Spleen (tissue), 11 donors: ENCODE measurements at regions not wholly inside any gene's neighbourhood (a gene's known extent, or its start where the extent isn't known, plus 50 kb on each side); places are given as distances from the start of the nearest gene placed in this dataset.

ENCODE experiments used
- DNase-seq: peaks from one replicate; pipeline ENCODE4 v3.0.0-alpha.2; 2020
- H3K27ac ChIP-seq, 8 donors: fragments of 200-600 bp; sonication (generic) in 7 of 8; 1 replicate in 4 of 8; 2 replicates in 4 of 8; pipeline versions ENCODE4 v1.5.0 to v1.8.0; 2016 to 2021; ENCODE audit warnings: inconsistent platforms in 4 of 8, mild to moderate bottlenecking in 4 of 8, moderate library complexity in 1 of 8
- H3K27me3 ChIP-seq, 7 donors: fragments of 200-600 bp; sonication (generic) in 6 of 7; replicated peaks in 1 of 7; 1 replicate in 4 of 7; 2 replicates in 3 of 7; pipeline versions ENCODE4 v1.5.0 to v1.8.0; 2016 to 2021; ENCODE audit warnings: inconsistent platforms in 3 of 7, mild to moderate bottlenecking in 1 of 7
- H3K36me3 ChIP-seq, 6 donors: fragments of 200-600 bp; sonication (generic) in 5 of 6; 1 replicate in 4 of 6; 2 replicates in 2 of 6; pipeline versions ENCODE4 v1.5.0 to v1.8.0; 2016 to 2021; ENCODE audit warnings: inconsistent platforms in 2 of 6
- H3K4me1 ChIP-seq, 6 donors: fragments of 200-600 bp; sonication (generic) in 5 of 6; 1 replicate in 3 of 6; 2 replicates in 3 of 6; pipeline versions ENCODE4 v1.5.0 to v1.8.0; 2016 to 2021; ENCODE audit warnings: inconsistent platforms in 3 of 6
- H3K4me3 ChIP-seq, 8 donors: fragments of 200-600 bp; sonication (generic) in 7 of 8; 1 replicate in 4 of 8; 2 replicates in 4 of 8; pipeline versions ENCODE4 v1.5.0 to v1.8.0; 2016 to 2021; ENCODE audit warnings: inconsistent platforms in 4 of 8, mild to moderate bottlenecking in 4 of 8, moderate library complexity in 2 of 8
- H3K9me3 ChIP-seq, 8 donors: fragments of 200-600 bp; sonication (generic) in 7 of 8; 1 replicate in 4 of 8; 2 replicates in 4 of 8; pipeline versions ENCODE4 v1.5.0 to v1.8.0; 2016 to 2021; ENCODE audit warnings: inconsistent platforms in 4 of 8
- POLR2A ChIP-seq, 3 donors: fragments of 450-650 bp; IDR thresholded peaks; one replicate each; pipeline ENCODE4 v1.5.1; 2017; ENCODE audit warnings: antibody characterized with exemption in 3 of 3, mild to moderate bottlenecking in 1 of 3
- POLR2AphosphoS5 ChIP-seq, 3 donors: sonication (generic); formaldehyde crosslinking; IDR thresholded peaks; one replicate each; pipeline ENCODE4 v1.5.1; 2017; ENCODE audit warnings: antibody characterized with exemption in 3 of 3
- WGBS, 5 donors: extraction: QIAGEN DNeasy Blood & Tissue Kit in 3 of 5; methylation state at CpG; one replicate each; pipeline versions ENCODE4 v1.1.5 to v1.1.7; 2013 to 2018; 5-methylcytosine and 5-hydroxymethylcytosine counted together
- intact Hi-C: fragments of 100-400 bp; cut with DNase I; formaldehyde crosslinking; loops from one replicate; pipeline ENCODE4 v1.15.0; 2023; ENCODE audit warnings: low total_unique reads
- TF ChIP-seq, protein P1 (sequence below), 11 experiments: fragments of 200-600 bp in 7 of 11; fragments of 450-650 bp in 4 of 11; sonication (generic) in 4 of 11; IDR thresholded peaks in 8 of 11; conservative IDR thresholded peaks in 3 of 11; 1 replicate in 7 of 11; 2 replicates in 4 of 11; pipeline versions ENCODE4 v1.4.0 to v1.8.0; 2016 to 2021; ENCODE audit warnings: antibody characterized with exemption in 11 of 11, inconsistent platforms in 4 of 11, mild to moderate bottlenecking in 1 of 11
- donor health status: healthy with polysubstance abuse.
- donor health status: DM: no; HTN: no; CAD: no; lungs with moderate emphysema.
- donor health status: DM: no; HTN: no; CAD: no.
- donor health status: Bipolar disorder and iron deficiency.
- donor health status: healthy.
- donor health status: DM: no; HTN: no; CAD: no.
- donor health status: DM: yes; HTN: yes; CAD: no.

DNA sequence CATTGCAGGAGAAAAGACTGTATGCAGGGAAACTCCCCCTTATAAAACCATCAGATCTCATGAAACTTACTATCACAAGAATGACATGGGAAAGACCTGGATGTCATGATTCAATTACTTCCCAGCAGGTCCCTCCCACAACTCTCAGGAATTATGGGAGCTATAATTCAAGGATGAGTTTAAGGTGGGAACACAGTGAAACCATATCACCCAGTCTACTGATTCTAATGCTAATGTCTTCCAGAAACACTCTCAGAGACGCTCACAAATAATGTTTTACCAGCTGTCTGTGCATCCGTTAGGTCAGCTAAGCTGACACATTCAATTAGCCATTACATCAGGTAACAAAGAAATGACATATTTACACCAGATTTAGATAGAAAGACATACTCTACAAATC is 637.9 kb downstream of the NLGN4Y start:
- no peak for DNase-seq
- TF ChIP-seq, protein P1, sequence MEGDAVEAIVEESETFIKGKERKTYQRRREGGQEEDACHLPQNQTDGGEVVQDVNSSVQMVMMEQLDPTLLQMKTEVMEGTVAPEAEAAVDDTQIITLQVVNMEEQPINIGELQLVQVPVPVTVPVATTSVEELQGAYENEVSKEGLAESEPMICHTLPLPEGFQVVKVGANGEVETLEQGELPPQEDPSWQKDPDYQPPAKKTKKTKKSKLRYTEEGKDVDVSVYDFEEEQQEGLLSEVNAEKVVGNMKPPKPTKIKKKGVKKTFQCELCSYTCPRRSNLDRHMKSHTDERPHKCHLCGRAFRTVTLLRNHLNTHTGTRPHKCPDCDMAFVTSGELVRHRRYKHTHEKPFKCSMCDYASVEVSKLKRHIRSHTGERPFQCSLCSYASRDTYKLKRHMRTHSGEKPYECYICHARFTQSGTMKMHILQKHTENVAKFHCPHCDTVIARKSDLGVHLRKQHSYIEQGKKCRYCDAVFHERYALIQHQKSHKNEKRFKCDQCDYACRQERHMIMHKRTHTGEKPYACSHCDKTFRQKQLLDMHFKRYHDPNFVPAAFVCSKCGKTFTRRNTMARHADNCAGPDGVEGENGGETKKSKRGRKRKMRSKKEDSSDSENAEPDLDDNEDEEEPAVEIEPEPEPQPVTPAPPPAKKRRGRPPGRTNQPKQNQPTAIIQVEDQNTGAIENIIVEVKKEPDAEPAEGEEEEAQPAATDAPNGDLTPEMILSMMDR (IDR thresholded peaks at IDR 0.05 in 8 of 11, conservative IDR thresholded peaks at IDR 0.05 in 3 of 11), result no peak
- no peak for TF ChIP-seq POLR2A (IDR thresholded peaks at IDR 0.05)
- no peak for TF ChIP-seq POLR2AphosphoS5 (IDR thresholded peaks at IDR 0.05)
- H3K36me3 ChIP-seq, result no peaks in the 10 kb centered on the region
- WGBS, 5 donors, result 75 to 95% (median 83%) methylated on average over 2 of the region's 2 CpGs; no CpG with 5 or more reads in 2 of the 5 donors
- H3K27ac ChIP-seq, result no peak overlapping the region
- H3K9me3 ChIP-seq, result no peaks in the 10 kb centered on the region
- H3K27me3 ChIP-seq, result no peaks in the 10 kb centered on the region
- intact Hi-C loops, result no loop called here
- no peak overlapping the region for H3K4me3 ChIP-seq
- H3K4me1 ChIP-seq, result no peaks in the 10 kb centered on the region

GRCh38 chrY:15179890-15180289 is 655.6 kb downstream of the NLGN4Y start:
- Histone ChIP-seq H3K4me1 (no peaks in the 10 kb centered on the region), H3K27ac (no peak overlapping the region), H3K4me3 (no peak overlapping the region), H3K36me3 (no peaks in the 10 kb centered on the region), H3K9me3 (no peaks in the 10 kb centered on the region), H3K27me3 (no peaks in the 10 kb centered on the region)
- DNase-seq, result no peak
- intact Hi-C loops, result no loop called here
- WGBS, 5 donors, result 36 to 76% (median 63%) methylated on average over 2 of the region's 2 CpGs; no CpG with 5 or more reads in 2 of the 5 donors
- TF ChIP-seq POLR2A (IDR thresholded peaks at IDR 0.05) (no peak), POLR2AphosphoS5 (IDR thresholded peaks at IDR 0.05) (no peak)
- TF ChIP-seq, protein P1 (IDR thresholded peaks at IDR 0.05 in 8 of 11, conservative IDR thresholded peaks at IDR 0.05 in 3 of 11), result no peak

- WGBS, 5 donors, result 22 to 29% (median 25%) methylated on average over 2 of the region's 2 CpGs; no CpG with 5 or more reads in 2 of the 5 donors
- no peaks in the 10 kb centered on the region for H3K4me1 ChIP-seq
- no peaks in the 10 kb centered on the region for H3K36me3 ChIP-seq
- no peak overlapping the region for H3K27ac ChIP-seq
- no peaks in the 10 kb centered on the region for H3K9me3 ChIP-seq
- no peak overlapping the region for H3K4me3 ChIP-seq
- intact Hi-C loops, result no loop called here
- no peak for TF ChIP-seq POLR2AphosphoS5 (IDR thresholded peaks at IDR 0.05)
- TF ChIP-seq, protein P1 (IDR thresholded peaks at IDR 0.05 in 8 of 11, conservative IDR thresholded peaks at IDR 0.05 in 3 of 11), result no peak
- no peak for TF ChIP-seq POLR2A (IDR thresholded peaks at IDR 0.05)
- no peaks in the 10 kb centered on the region for H3K27me3 ChIP-seq
- DNase-seq, result no peak
Measured at GRCh38 chrY:15229056-15229455, 704.7 kb downstream of the NLGN4Y start.

GRCh38 chrY:15239596-15240132 is 715.3 kb downstream of the NLGN4Y start:
- TF ChIP-seq, protein P1 (IDR thresholded peaks at IDR 0.05 in 8 of 11, conservative IDR thresholded peaks at IDR 0.05 in 3 of 11), result no peak
- TF ChIP-seq POLR2A (IDR thresholded peaks at IDR 0.05) (no peak), POLR2AphosphoS5 (IDR thresholded peaks at IDR 0.05) (no peak)
- H3K36me3 ChIP-seq, result no peaks in the 10 kb centered on the region
- H3K27me3 ChIP-seq, result no peaks in the 10 kb centered on the region
- intact Hi-C loops, result no loop called here
- H3K27ac ChIP-seq, result no peak overlapping the region
- no peaks in the 10 kb centered on the region for H3K9me3 ChIP-seq
- H3K4me3 ChIP-seq, result no peak overlapping the region
- no peaks in the 10 kb centered on the region for H3K4me1 ChIP-seq
- no peak for DNase-seq
- 64 to 79% (median 68%) methylated on average over 1 of the region's 1 CpG; no CpG with 5 or more reads in 2 of the 5 donors for WGBS, 5 donors
